ENCODE measurements at regions not wholly inside any gene's neighbourhood (a gene's known extent, or its start where the extent isn't known, plus 50 kb on each side); places are given as distances from the start of the nearest gene placed in this dataset.

DNA sequence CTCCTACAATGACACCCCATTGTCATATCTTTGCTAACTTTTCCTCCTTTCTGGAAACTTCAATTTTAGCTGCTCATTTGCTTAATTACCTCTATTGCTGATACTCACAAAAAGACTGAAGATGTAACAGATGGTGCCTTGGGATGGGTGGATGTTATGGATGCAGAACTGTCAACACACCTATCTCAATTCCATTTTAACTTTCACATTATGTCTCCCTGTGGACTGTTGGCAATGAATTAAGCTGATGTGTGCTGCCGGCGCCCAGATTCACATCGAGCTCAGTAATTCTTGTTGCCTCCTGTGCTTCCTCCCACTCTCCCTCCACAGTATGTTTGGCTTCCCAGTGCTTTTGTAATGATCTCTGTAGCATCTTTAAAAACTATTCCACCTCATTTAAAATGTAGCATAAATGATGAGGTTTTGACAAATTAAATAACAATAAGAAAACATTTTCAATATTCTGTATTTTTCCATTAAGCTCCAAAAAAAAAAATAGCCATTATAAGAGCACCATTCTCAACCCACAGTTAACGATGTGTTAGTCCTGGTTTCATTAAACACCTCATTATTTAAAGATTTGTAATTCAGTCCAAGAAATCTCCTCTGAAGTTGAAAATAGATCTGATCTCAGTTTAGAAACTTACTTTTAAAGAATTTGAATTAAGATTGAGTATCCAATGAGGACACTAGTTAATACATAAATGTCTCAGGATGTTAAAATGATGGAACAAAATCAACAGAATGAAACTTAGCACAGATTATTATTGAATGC, 99.9 kb upstream of the FAM216B start:
- 63% methylated on average over 4 of the region's 4 CpGs for WGBS, 2 donors
- no peak overlapping the region for H3K4me3 ChIP-seq (ENCODE audit: low read depth, poor library complexity, severe bottlenecking)
- intact Hi-C loops (cut with DNase I; ENCODE audit: low total_unique reads): no loop called here
- DNase-seq (ENCODE audit: low spot score in 2 of 2): no peak
- TF ChIP-seq POLR2A (IDR thresholded peaks at IDR 0.05): no peak
- TF ChIP-seq, protein P1, sequence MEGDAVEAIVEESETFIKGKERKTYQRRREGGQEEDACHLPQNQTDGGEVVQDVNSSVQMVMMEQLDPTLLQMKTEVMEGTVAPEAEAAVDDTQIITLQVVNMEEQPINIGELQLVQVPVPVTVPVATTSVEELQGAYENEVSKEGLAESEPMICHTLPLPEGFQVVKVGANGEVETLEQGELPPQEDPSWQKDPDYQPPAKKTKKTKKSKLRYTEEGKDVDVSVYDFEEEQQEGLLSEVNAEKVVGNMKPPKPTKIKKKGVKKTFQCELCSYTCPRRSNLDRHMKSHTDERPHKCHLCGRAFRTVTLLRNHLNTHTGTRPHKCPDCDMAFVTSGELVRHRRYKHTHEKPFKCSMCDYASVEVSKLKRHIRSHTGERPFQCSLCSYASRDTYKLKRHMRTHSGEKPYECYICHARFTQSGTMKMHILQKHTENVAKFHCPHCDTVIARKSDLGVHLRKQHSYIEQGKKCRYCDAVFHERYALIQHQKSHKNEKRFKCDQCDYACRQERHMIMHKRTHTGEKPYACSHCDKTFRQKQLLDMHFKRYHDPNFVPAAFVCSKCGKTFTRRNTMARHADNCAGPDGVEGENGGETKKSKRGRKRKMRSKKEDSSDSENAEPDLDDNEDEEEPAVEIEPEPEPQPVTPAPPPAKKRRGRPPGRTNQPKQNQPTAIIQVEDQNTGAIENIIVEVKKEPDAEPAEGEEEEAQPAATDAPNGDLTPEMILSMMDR (IDR thresholded peaks at IDR 0.05): no peak

DNA sequence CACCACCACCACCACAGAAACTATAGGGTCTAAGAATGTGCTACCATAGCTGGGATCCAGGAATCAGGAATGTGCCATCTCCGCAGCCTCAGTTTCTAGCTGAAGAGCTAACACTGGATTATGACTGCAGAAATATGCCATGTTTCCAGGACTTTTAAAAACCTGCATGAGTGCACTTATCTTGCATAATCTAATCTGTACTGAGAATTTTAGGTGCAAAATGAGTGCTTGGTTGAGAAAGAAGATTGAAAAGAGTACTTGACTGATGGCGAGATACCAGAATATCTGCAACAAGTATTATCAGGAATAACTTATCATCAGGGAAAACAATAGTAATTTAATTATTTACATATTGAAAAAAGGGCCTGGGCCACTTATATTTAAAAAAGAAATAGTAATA, 97.2 kb upstream of the FAM216B start:
- WGBS, 2 donors: 45 to 66% methylated on average over 2 of the region's 2 CpGs
- DNase-seq (ENCODE audit: low spot score in 2 of 2): no peak

DNA sequence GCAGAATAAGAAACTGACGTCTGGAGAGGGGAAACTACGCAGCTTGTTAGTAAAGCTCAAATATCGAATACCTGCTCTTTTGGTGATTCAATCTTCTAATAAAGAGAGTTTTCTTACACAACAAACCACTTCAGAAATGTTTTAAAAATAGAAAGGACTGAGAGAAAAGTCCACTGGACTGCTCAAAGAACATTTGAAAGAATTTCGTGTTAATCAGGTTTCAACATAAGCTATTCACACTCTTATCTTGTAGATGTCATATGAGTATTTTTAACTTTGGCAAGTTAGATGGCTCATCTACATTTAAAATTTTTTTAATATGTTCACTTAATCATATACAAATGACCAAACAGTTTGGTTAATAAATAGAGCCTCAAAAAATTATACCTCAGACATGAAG, 95.6 kb upstream of the FAM216B start:
- intact Hi-C loops (cut with DNase I; ENCODE audit: low total_unique reads): loop anchor here (5.0 kb wide), 1 partner anchor 777 kb away; no protein-coding TSS in a partner anchor
- no peak overlapping the region for H3K4me3 ChIP-seq (ENCODE audit: low read depth, poor library complexity, severe bottlenecking)
- WGBS, 2 donors: 86 to 87% methylated on average over 4 of the region's 4 CpGs
- TF ChIP-seq, protein P1 (IDR thresholded peaks at IDR 0.05): no peak
- no peak for TF ChIP-seq POLR2A (IDR thresholded peaks at IDR 0.05)
- no peak for DNase-seq (ENCODE audit: low spot score in 2 of 2)

More for the DNA sequence above, 97.2 kb upstream of the FAM216B start:
- TF ChIP-seq POLR2A (IDR thresholded peaks at IDR 0.05): no peak
- TF ChIP-seq, protein P1 (IDR thresholded peaks at IDR 0.05): no peak
- no peak overlapping the region for H3K4me3 ChIP-seq (ENCODE audit: low read depth, poor library complexity, severe bottlenecking)
- intact Hi-C loops (cut with DNase I; ENCODE audit: low total_unique reads): no loop called here

DNA sequence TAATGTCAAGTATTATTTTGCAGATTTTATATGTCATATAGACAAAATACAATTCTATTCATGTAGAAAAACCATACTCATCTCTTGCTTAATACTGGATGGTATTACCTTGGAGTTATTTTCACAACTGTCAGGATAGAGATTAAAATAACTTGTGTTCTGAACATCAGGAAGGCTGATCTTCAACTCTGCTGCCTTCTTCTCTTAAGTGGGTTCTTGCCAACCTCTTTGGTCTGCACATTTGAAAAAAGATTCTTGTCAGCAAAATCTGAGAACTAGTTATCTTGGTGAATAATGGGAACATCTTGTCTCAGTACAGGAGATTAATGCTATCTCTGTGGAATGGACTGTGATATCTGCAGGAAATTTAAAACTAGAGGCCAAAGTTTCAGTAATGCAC, 95.2 kb upstream of the FAM216B start:
- TF ChIP-seq, protein P1 (IDR thresholded peaks at IDR 0.05): no peak
- no peak for TF ChIP-seq POLR2A (IDR thresholded peaks at IDR 0.05)
- no peak overlapping the region for H3K4me3 ChIP-seq (ENCODE audit: low read depth, poor library complexity, severe bottlenecking)
- intact Hi-C loops (cut with DNase I; ENCODE audit: low total_unique reads): loop anchor here (5.0 kb wide), 1 partner anchor 776 kb away; no protein-coding TSS in a partner anchor
- no peak for DNase-seq (ENCODE audit: low spot score in 2 of 2)

DNA sequence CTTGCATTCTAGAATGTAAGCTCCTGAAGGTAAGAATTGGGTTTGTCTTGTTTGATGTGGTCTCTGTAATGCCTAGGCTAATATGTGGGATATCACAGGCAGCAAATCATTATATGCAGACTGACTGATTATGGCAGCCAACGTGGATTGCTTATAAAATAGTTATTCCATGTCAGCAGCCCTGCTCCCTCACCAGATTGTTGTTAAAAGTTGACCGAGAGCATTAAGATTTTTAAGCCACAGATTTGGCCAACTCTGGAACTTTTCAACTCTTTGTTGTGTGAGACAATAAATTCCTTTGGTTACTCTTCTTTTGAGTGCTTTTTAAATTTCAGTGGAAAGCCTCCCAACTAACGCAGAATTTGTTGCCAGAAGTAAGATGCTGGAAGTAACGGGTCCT, 92.6 kb upstream of the FAM216B start:
- 64 to 68% methylated on average over 4 of the region's 4 CpGs for WGBS, 2 donors
- TF ChIP-seq POLR2A (IDR thresholded peaks at IDR 0.05): no peak
- TF ChIP-seq, protein P1 (IDR thresholded peaks at IDR 0.05): no peak

More for the DNA sequence above, 92.6 kb upstream of the FAM216B start:
- DNase-seq (ENCODE audit: low spot score in 2 of 2): no peak
- no peak overlapping the region for H3K4me3 ChIP-seq (ENCODE audit: low read depth, poor library complexity, severe bottlenecking)
- intact Hi-C loops (cut with DNase I; ENCODE audit: low total_unique reads): loop anchor here (5.0 kb wide), 1 partner anchor 773 kb away; no protein-coding TSS in a partner anchor

All from lower leg skin (tissue), 4 donors.